ENCODE measurements at regions not wholly inside any gene's neighbourhood (a gene's known extent, or its start where the extent isn't known, plus 50 kb on each side); places are given as distances from the start of the nearest gene placed in this dataset.

- TF ChIP-seq POLR2A (IDR thresholded peaks at IDR 0.05; ENCODE audit: low read length) (no peak), GATA1 (IDR thresholded peaks at IDR 0.05; ENCODE audit: low read depth, low read length) (no peak)
These were observed 304.0 kb downstream of the DYSF start for GRCh38 chr2:71757351-71757750.
